HT-29 (cell line): ENCODE measurements at regions not wholly inside any gene's neighbourhood (a gene's known extent, or its start where the extent isn't known, plus 50 kb on each side); places are given as distances from the start of the nearest gene placed in this dataset.
A peak's percentile ranks its signal among the peaks of the same experiment; 100 is the strongest.

Experiments
- DNase-seq: peaks from one replicate; pipeline ENCODE4 v3.0.0-alpha.2; 2015; ENCODE audit warnings: low spot score

- DNase-seq: no peak
Measured at GRCh38 chr5:87954121-87954520, 314.5 kb downstream of the TMEM161B start.

- no peak for DNase-seq
Measured at GRCh38 chr5:87951661-87952060, 317.0 kb downstream of the TMEM161B start.

GRCh38 chr5:87949676-87950631, 318.7 kb downstream of the TMEM161B start:
- DNase-seq: no peak

- DNase-seq: no peak
Measured at GRCh38 chr5:87948486-87948885, 320.2 kb downstream of the TMEM161B start.

- no peak for DNase-seq
Measured at GRCh38 chr5:87946271-87946670, 322.4 kb downstream of the TMEM161B start.

- no peak for DNase-seq
Measured at GRCh38 chr5:87945286-87945650, 323.4 kb downstream of the TMEM161B start.

- DNase-seq: no peak
Measured at GRCh38 chr5:87944553-87945285, 323.9 kb downstream of the TMEM161B start.

GRCh38 chr5:87940775-87941174, 327.9 kb downstream of the TMEM161B start:
- no peak for DNase-seq

- DNase-seq: no peak
Measured at GRCh38 chr5:87936667-87937066, 332.0 kb downstream of the TMEM161B start.

GRCh38 chr5:87924436-87924835, 344.2 kb downstream of the TMEM161B start:
- DNase-seq: peak; percentile 78

- DNase-seq: no peak
Measured at GRCh38 chr5:87916320-87916719, 352.3 kb downstream of the TMEM161B start.

- no peak for DNase-seq
Measured at GRCh38 chr5:87912419-87912818, 356.2 kb downstream of the TMEM161B start.

- no peak for DNase-seq
Measured at GRCh38 chr5:87909382-87909781, 359.3 kb downstream of the TMEM161B start.

GRCh38 chr5:87906962-87907361, 361.7 kb downstream of the TMEM161B start:
- no peak for DNase-seq

GRCh38 chr5:87900419-87900818, 368.2 kb downstream of the TMEM161B start:
- DNase-seq: no peak

- DNase-seq: no peak
Measured at GRCh38 chr5:87899721-87900131, 368.9 kb downstream of the TMEM161B start.

- DNase-seq: no peak
Measured at GRCh38 chr5:87899208-87899661, 369.4 kb downstream of the TMEM161B start.

GRCh38 chr5:87898574-87898973, 370.1 kb downstream of the TMEM161B start:
- no peak for DNase-seq

- no peak for DNase-seq
Measured at GRCh38 chr5:87888139-87888538, 380.5 kb downstream of the TMEM161B start.

- no peak for DNase-seq
Measured at GRCh38 chr5:87887247-87887646, 381.4 kb downstream of the TMEM161B start.

GRCh38 chr5:87886164-87886563, 382.5 kb downstream of the TMEM161B start:
- DNase-seq: no peak

GRCh38 chr5:87885758-87886157, 382.9 kb downstream of the TMEM161B start:
- peak; percentile 20 for DNase-seq

- DNase-seq: no peak
Measured at GRCh38 chr5:87877495-87877894, 391.1 kb downstream of the TMEM161B start.
